ENCODE measurements at regions not wholly inside any gene's neighbourhood (a gene's known extent, or its start where the extent isn't known, plus 50 kb on each side); places are given as distances from the start of the nearest gene placed in this dataset.

GRCh38 chr14:40618225-40618898, 988.3 kb upstream of the LRFN5 start:
- Histone ChIP-seq H3K27me3 (ENCODE audit: insufficient read depth, low read length) (no peaks in the 10 kb centered on the region), H3K9me3 (ENCODE audit: control insufficient read depth, low read depth, low read length) (no peaks in the 10 kb centered on the region), H2BK15ac (ENCODE audit: low read depth, low read length) (no peak overlapping the region), H4K20me1 (ENCODE audit: control insufficient read depth, insufficient read depth, insufficient read length) (no peaks in the 10 kb centered on the region), H3K79me1 (ENCODE audit: insufficient read depth, low read depth, low read length, poor library complexity, severe bottlenecking) (no peaks in the 10 kb centered on the region), H3K56ac (ENCODE audit: insufficient read length, low read depth, low read length) (no peak overlapping the region), H2AK5ac (ENCODE audit: insufficient read length, low read length) (no peak overlapping the region), H3K27ac (ENCODE audit: insufficient read length, low read depth, low read length) (no peak overlapping the region), H3K18ac (ENCODE audit: insufficient read length, low read depth, low read length) (no peak overlapping the region), H3K79me2 (ENCODE audit: insufficient read depth, low read length) (no peaks in the 10 kb centered on the region), H3K4me1 (ENCODE audit: insufficient read depth, low read length) (no peaks in the 10 kb centered on the region; the same call in 1 of the 2 replicates), H2BK5ac (ENCODE audit: insufficient read length, low read length) (no peak overlapping the region), H3K23ac (ENCODE audit: insufficient read length, low read depth, low read length) (no peak overlapping the region), H2AFZ (ENCODE audit: low read length) (peak overlapping the region; percentile 32), H3K23me2 (ENCODE audit: insufficient read length, low read depth, low read length, poor library complexity, severe bottlenecking) (no peaks in the 10 kb centered on the region), H2BK12ac (ENCODE audit: insufficient read length, low read depth, low read length) (no peak overlapping the region), H3K14ac (ENCODE audit: insufficient read depth, low read length) (no peak overlapping the region), H4K5ac (ENCODE audit: insufficient read length, low read depth, low read length) (no peak overlapping the region), H2BK20ac (ENCODE audit: low read depth, low read length, poor library complexity, severe bottlenecking) (no peak overlapping the region), H3K9ac (ENCODE audit: extremely low read depth, insufficient read length, low read length) (no peak overlapping the region), H3T11ph (ENCODE audit: low read length) (no peak overlapping the region), H3K4me2 (ENCODE audit: insufficient read depth, insufficient read length, low read length) (no peak overlapping the region), H2BK120ac (ENCODE audit: low read depth, low read length, poor library complexity, severe bottlenecking) (no peak overlapping the region), H4K8ac (replicated peaks; ENCODE audit: insufficient read length, low read depth, low read length) (no peak overlapping the region), H3K4ac (ENCODE audit: low read depth, low read length) (no peak overlapping the region), H4K91ac (ENCODE audit: insufficient read length, low read depth, low read length) (no peak overlapping the region)
- no peak overlapping the region for H3K4me3 Mint-ChIP-seq
- H3K4me1 Mint-ChIP-seq: peaks cover 34 to 40% of the 10 kb centered on the region in 2 experiments
- no peaks in the 10 kb centered on the region for H3K36me3 Mint-ChIP-seq (ENCODE audit: insufficient read depth in 1 of 3, low read depth in 3 of 3)
- no CpG with 5 or more reads among the region's 3 CpGs for WGBS (ENCODE audit: extremely low coverage, insufficient read length, low lambda C conversion rate)
- no peak for TF ChIP-seq CTCF (conservative IDR thresholded peaks at IDR 0.05)
- no peaks in the 10 kb centered on the region for H3K27me3 Mint-ChIP-seq (ENCODE audit: low read depth)
- H3K27ac Mint-ChIP-seq: peak overlapping the region; percentile 41 to 80 (median 78); a peak in 4 of 7 replicates
- DNase-seq: no peak
- H3K9me3 Mint-ChIP-seq: no peaks in the 10 kb centered on the region
